ENCODE measurements at regions not wholly inside any gene's neighbourhood (a gene's known extent, or its start where the extent isn't known, plus 50 kb on each side); places are given as distances from the start of the nearest gene placed in this dataset.

DNA sequence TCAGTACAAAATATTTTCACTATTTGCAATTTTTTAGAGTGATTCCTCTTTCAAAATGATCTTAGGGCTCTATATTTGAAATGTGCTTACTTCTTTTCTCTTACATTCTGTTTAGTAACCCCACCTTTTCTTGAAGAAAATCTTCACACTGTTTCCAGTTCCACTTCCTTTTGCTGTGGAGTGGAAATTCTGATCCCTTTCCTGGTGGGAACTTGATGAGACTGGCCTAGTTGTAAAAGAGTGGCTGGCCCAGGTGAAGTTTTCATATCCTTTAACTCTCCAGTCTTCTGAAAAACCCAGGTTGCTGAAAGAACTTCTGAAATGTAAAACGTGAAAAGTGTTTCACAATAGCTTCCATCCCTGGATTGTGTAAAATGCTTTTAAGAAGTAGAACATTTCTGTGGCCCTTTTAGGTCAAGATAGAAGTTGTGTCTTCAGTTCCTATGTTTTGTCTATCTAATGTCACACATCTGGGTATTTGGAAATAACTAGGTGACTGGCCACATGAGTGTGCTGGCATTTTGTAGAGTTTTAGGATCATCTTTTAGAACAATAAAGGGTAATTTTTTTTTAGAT, 84.8 kb upstream of the LRIG1 start:
- Histone ChIP-seq H3K79me2 (ENCODE audit: insufficient read depth, low read length) (no peaks in the 10 kb centered on the region), H3K4me3 (ENCODE audit: low read depth, low read length, poor library complexity, severe bottlenecking) (no peak overlapping the region), H3K9me2 (ENCODE audit: low read depth, low read length) (no peaks in the 10 kb centered on the region), H3K27ac (ENCODE audit: low read depth, low read length, poor library complexity, severe bottlenecking) (no peak overlapping the region), H2AFZ (ENCODE audit: low read length) (no peak overlapping the region), H3K36me3 (ENCODE audit: insufficient read depth, low read length) (no peaks in the 10 kb centered on the region), H3K27me3 (ENCODE audit: insufficient read depth, low read length) (peaks cover 6% of the 10 kb centered on the region; the same call in 1 of the 2 replicates), H3K9me3 (ENCODE audit: low read length) (no peaks in the 10 kb centered on the region), H4K20me1 (ENCODE audit: insufficient read depth, low read length) (no peaks in the 10 kb centered on the region), H3K9ac (ENCODE audit: low read length) (no peak overlapping the region), H3F3A (ENCODE audit: insufficient read depth, low read length) (no peaks in the 10 kb centered on the region), H3K4me2 (ENCODE audit: low read length) (no peak overlapping the region), H3K4me1 (ENCODE audit: insufficient read depth, low read length, severe bottlenecking) (no peaks in the 10 kb centered on the region)
- TF ChIP-seq, protein P1, sequence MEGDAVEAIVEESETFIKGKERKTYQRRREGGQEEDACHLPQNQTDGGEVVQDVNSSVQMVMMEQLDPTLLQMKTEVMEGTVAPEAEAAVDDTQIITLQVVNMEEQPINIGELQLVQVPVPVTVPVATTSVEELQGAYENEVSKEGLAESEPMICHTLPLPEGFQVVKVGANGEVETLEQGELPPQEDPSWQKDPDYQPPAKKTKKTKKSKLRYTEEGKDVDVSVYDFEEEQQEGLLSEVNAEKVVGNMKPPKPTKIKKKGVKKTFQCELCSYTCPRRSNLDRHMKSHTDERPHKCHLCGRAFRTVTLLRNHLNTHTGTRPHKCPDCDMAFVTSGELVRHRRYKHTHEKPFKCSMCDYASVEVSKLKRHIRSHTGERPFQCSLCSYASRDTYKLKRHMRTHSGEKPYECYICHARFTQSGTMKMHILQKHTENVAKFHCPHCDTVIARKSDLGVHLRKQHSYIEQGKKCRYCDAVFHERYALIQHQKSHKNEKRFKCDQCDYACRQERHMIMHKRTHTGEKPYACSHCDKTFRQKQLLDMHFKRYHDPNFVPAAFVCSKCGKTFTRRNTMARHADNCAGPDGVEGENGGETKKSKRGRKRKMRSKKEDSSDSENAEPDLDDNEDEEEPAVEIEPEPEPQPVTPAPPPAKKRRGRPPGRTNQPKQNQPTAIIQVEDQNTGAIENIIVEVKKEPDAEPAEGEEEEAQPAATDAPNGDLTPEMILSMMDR (IDR thresholded peaks at IDR 0.05; ENCODE audit: low read length): no peak
- no peak for TF ChIP-seq EZH2 (IDR thresholded peaks at IDR 0.05; ENCODE audit: borderline replicate concordance, low read length)

DNA sequence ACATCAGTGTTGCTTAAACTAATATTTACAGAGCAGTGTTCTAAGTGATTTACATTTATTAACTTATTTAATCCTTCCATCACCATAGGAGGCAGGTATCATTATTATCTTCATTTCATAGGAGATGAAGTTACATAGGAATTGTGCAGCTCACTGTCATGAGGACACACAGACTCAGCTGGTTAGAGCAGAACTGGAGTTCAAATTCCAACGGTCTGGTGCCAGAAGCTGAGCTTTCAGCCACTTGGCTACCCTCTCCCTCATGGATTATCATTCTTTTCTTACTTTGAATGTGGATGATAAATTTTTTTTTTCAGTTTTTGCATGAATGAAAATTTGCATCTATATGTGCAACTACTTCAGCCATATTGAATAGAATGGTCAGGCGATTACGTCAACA, 86.0 kb upstream of the LRIG1 start:
- Histone ChIP-seq H3K9me2 (ENCODE audit: low read depth, low read length) (no peaks in the 10 kb centered on the region), H3K9me3 (ENCODE audit: low read length) (no peaks in the 10 kb centered on the region), H3K4me3 (ENCODE audit: low read depth, low read length, poor library complexity, severe bottlenecking) (no peak overlapping the region), H2AFZ (ENCODE audit: low read length) (no peak overlapping the region), H3K27me3 (ENCODE audit: insufficient read depth, low read length) (peaks cover 6% of the 10 kb centered on the region; the same call in 1 of the 2 replicates), H3K79me2 (ENCODE audit: insufficient read depth, low read length) (no peaks in the 10 kb centered on the region), H3K9ac (ENCODE audit: low read length) (no peak overlapping the region), H3F3A (ENCODE audit: insufficient read depth, low read length) (no peaks in the 10 kb centered on the region), H3K4me2 (ENCODE audit: low read length) (no peak overlapping the region), H3K36me3 (ENCODE audit: insufficient read depth, low read length) (no peaks in the 10 kb centered on the region), H4K20me1 (ENCODE audit: insufficient read depth, low read length) (no peaks in the 10 kb centered on the region), H3K27ac (ENCODE audit: low read depth, low read length, poor library complexity, severe bottlenecking) (no peak overlapping the region), H3K4me1 (ENCODE audit: insufficient read depth, low read length, severe bottlenecking) (no peaks in the 10 kb centered on the region)
- TF ChIP-seq EZH2 (IDR thresholded peaks at IDR 0.05; ENCODE audit: borderline replicate concordance, low read length): no peak
- TF ChIP-seq, protein P1 (IDR thresholded peaks at IDR 0.05; ENCODE audit: low read length): no peak

DNA sequence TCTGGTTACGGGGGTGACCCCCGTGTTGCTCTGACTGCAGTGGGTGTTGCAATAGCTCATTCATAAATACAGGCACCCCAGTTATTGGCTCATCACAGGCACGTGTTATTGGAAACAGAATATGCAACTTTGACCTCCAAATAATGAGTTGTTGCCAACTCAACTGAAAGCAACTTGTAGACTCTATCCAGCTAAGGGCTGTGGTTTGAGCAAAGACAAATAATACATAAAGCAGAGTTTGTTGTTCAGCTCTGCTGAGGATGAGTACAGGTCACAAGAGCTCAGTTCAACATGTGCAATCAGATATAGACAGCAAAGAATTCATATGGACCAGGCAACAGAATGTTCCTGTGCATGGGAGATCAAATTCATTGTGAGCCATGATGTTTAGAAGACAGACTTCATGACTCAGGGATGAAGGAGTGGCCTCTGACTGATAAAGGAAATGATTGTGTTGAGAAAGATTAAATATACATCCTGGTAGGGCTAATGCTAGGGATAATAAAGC, 87.6 kb upstream of the LRIG1 start:
- Histone ChIP-seq H3K4me2 (ENCODE audit: low read length) (no peak overlapping the region), H3F3A (ENCODE audit: insufficient read depth, low read length) (no peaks in the 10 kb centered on the region), H3K36me3 (ENCODE audit: insufficient read depth, low read length) (no peaks in the 10 kb centered on the region), H2AFZ (ENCODE audit: low read length) (no peak overlapping the region), H3K79me2 (ENCODE audit: insufficient read depth, low read length) (no peaks in the 10 kb centered on the region), H3K4me3 (ENCODE audit: low read depth, low read length, poor library complexity, severe bottlenecking) (no peak overlapping the region), H3K4me1 (ENCODE audit: insufficient read depth, low read length, severe bottlenecking) (no peaks in the 10 kb centered on the region), H3K27ac (ENCODE audit: low read depth, low read length, poor library complexity, severe bottlenecking) (no peak overlapping the region), H4K20me1 (ENCODE audit: insufficient read depth, low read length) (no peaks in the 10 kb centered on the region), H3K9me2 (ENCODE audit: low read depth, low read length) (no peaks in the 10 kb centered on the region), H3K27me3 (ENCODE audit: insufficient read depth, low read length) (no peaks in the 10 kb centered on the region), H3K9ac (ENCODE audit: low read length) (no peak overlapping the region), H3K9me3 (ENCODE audit: low read length) (no peaks in the 10 kb centered on the region)
- TF ChIP-seq, protein P1 (IDR thresholded peaks at IDR 0.05; ENCODE audit: low read length): no peak
- no peak for TF ChIP-seq EZH2 (IDR thresholded peaks at IDR 0.05; ENCODE audit: borderline replicate concordance, low read length)
